Stimulated activated CD4-positive, alpha-beta T cell treated with anti-CD3 and anti-CD28 coated beads, Interleukin-15, amount 100 ng/mL, for 48 hours (primary cell): ENCODE measurements at regions not wholly inside any gene's neighbourhood (a gene's known extent, or its start where the extent isn't known, plus 50 kb on each side); places are given as distances from the start of the nearest gene placed in this dataset.

Experiments
- DNase-seq, 2 donors: peaks; one replicate each; pipeline ENCODE4 v3.0.0-alpha.2; 2020; ENCODE audit warnings: low read depth in 2 of 2

DNA sequence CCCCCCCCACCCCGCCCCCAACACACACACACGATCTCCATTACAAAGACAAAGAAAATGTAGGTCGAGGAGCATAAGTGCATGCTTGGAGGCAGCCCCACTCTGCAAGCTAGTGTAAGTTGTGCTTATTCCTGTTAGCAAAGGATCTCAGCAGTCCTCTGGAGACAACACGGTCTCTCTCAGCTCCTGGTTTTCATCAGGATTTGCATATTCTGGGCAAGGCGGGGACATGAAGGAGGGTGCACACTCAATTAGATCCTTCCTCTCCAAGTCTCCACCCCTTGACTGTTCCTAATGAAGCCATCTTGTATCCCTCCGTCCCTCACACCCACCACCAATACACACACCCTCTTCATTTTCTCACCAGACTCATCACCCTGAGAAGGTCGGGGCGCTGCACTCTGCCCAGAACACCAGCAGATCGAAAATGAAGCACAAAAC lies 63.8 kb downstream of the MRPL46 start:
- no peak for DNase-seq

DNA sequence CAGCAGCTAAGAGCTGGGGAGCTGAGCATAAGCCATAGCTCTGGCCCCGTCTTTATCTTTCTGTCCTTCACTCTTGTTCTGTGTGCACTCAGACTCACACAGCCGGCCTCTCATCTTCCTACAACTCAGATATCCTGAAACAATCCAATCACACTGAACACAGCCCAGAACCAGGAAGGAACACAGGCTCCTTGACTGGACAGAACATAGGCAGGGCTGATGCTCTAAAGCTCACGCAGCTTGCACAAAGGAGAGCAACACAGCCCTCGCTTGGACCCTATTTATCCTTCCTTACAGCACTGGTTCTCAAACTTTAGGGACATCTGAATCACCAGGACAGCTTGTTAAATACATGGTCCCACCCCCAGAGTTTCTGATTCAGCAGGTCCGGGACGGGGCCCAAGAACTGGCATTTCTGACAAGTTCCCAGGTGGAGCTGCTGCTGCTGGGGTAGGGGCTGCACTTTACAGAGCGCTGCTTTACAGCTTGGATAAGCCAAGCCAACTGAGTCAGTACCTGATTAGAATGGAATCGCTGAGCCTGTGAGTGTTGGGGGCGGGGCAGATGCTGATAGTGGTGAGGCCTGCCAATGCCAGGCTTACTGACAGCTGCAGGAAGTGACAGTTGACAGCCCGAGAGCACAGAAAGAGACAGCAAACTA lies 65.1 kb downstream of the MRPL46 start:
- DNase-seq, result peak in 1 of 2 donors; percentile 19

DNA sequence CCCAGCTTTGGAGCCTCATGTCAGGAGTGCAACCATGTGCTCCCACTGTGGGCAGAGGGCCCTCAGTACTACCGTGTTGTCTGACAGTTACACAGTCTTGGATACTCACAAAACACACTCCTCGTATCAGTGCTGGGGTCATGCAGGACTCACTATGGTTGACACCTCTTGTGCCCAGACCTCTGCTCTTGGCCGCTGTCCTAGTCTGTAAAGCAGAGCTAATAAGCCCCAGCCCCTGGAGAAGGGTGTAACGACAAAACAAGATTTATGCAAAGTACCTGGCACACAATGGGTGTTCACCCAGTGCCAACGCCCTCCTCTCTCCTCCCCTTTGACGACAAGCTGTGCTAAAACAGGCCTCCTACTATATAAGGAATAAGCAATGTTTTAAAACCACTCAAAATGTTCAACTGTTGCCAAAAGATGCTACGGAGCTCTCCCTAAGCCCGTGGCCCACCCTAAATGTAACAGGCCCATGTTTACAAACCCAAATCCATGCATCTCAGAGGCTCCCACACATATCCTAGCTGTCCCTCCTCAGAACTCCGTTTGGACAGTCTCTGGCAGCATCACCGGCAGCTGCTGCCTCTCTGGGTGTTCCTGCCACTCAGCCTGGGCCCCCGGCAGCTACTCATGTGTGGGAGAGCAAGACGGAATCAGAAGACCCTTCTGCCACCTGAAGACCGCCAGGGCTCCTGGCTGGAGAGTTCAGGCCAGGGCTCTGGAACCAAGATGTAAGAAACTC lies 65.8 kb downstream of the MRPL46 start:
- DNase-seq, result no peak

DNA sequence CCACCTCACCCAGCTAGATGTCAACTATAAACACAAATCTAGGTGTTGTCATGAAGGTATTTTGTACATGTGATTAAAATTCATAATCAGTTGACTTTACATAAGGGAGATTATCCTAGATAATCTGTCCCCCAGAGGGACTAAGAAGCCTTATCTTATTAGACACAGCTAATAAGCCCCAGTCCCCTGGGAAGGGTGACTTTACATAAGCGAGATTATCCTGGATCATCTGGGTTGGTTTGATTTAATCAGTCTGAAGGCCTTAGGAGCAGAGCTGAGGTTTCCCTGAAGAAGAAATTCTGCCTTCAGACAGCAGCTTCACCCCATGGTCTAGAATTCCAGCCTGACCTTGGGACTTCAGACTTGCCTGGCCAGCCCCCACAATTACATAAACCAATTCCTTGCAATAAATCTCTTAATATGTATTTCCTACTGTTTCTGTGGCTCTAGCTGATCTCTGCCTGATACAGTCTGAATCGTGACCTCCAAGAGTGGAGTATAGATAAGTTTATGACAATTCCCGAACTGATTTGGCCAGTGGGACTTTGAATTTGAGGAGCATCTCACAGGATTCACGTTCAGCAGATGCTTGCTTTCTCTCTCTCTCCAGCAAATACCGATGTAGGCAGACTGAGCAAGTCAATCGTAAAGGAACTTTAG lies 66.5 kb downstream of the MRPL46 start:
- DNase-seq, result no peak

DNA sequence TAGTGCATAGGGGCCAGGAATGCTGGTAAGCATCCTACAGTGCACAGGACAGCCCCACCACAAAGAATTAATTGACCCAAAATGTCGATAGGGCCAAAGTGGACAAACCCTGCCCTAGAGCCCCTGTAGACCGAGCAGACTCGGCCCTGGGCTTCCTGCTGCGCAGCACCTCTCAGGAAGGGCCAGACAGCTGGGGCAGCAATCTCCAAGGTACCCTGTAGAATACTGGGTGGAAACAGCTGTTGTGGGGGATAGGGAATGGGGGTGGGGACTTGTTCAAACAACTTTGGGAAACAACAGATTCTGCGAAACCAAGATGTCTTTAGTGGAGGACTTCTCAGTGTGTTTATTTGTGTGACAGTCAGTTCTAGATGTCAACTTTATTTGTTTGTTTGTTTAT lies 67.1 kb downstream of the MRPL46 start:
- no peak for DNase-seq

DNA sequence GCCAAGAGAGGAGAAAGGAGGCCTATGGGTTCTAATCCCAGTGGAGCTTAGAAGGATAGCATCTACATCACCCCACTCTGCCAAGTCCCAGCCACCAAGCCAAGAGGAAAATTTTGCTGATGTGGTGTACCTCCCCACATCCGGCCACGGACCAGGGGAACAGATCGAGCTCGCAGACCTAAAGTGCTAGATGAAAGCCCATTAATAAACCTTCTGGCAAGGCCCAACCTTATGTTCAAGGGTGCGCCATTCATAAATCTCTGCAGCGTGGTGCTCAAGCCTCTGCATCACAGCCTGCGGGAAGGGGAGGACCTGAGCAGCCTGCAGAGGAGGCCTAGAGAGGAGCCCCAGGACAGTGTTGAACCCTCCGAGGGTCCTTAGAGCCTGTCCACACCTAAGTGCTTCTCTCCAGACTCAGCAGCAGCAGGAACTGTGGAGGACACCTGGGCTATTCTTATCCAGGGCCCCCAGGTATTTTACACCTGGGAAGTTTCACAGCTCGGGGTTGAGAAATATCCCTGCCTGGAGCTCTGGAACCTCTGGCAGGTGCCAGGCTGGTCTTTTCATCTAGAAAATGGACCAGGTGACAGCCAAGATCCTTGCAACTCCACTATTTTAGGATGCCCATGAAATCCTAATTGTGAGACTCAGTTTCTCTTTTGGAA lies 68.0 kb downstream of the MRPL46 start:
- DNase-seq, result no peak

DNA sequence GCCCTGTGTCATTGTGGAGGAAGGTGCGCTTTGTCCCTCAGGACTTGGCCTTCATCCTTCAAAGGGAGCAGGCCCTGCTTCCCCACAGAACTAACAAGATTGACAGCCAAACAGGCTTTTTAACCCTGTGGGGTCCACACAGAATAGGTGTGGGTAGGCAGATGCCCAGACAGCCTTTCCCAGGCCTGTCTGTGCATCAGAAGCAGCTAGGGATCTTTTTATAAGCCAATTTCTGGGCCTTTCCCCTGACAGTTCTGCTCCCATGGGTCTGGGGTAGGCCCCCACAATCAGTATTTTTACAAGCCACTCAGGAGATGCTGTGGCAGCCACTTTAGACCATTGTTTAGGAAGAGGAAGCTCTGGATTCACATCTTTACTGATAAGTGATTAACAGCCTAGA lies 69.2 kb downstream of the MRPL46 start:
- no peak for DNase-seq

DNA sequence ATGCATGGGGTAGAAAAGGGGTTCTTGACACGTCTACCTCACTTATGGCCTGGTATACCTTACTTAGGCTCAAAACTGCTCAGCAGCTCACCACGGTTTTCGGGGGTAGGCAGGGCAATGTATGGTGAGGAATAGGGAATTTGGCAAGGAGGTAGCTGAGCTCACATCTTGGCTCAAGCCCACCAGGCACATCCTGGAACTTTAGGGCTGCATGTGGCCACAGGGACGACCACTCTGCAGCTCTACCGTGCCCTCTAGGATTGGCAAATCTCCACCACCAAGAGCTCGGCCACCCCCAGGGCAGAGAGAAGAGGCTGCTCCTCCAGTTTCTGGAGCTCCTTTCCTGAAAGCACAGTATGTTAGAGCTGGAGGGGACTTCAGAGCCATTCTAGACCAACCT lies 69.7 kb downstream of the MRPL46 start:
- no peak for DNase-seq

DNA sequence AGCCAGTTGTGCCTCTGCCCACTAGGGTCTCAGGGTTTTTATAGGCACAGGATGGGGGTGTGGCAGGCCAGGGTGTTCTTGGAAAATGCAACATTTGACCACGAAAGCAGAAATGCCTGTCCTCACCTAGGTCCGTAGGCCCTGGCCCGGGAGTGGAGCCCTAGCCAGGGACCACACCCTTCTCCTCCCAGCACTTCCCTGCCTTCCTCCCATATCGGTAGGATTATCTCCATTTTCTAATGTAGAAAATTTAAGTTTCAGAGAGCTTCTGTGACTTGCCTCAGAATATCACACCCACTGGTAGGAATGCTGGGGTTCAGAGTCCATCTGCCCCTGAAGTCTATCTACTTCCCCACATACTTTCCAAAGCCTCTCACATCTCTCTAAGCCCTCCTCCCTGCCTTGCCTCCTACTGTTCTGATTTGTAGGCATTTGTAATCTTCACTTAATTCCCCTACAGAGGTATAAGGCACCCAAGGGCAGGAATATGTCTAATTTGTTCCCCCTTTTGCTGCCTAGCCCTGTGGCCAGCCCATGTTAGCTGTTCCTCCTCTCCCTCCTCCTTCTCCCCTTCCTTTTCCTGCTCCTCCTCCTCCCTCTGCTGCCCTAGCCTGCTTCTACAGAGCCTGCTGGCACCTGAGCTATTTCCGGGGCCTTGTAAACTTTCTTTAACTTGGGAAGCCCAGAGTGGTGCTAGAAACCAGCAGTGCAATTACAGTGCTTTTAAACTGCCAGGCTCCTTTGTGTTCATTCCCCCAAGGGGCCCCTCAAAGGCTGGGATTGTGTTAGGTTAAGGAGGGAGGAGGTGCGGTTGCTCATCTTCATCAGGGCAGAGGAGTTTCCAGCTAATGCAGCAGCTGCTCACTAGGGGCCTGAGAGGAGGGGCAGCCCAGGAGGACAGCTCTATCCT lies 71.1 kb downstream of the MRPL46 start:
- no peak for DNase-seq

DNA sequence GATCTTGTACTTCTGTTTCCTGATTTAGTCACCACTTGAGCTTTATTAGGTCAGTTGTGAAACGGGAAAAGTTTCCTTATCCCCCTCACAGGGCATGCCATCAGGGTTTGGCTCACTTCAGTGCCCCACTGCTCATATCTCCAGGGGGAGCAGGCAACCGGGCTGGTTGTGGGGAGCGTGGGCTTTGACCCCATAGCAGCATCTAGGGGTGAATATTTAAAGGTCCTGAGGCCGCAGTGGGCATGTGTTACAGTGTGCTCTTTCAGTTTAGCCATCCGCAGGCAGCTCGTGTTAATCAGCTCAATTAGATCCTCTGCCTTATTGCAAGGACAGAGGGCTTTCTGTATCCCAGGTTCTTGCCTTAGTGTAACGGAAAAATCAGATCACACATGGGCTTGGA lies 71.9 kb downstream of the MRPL46 start:
- DNase-seq, result no peak

DNA sequence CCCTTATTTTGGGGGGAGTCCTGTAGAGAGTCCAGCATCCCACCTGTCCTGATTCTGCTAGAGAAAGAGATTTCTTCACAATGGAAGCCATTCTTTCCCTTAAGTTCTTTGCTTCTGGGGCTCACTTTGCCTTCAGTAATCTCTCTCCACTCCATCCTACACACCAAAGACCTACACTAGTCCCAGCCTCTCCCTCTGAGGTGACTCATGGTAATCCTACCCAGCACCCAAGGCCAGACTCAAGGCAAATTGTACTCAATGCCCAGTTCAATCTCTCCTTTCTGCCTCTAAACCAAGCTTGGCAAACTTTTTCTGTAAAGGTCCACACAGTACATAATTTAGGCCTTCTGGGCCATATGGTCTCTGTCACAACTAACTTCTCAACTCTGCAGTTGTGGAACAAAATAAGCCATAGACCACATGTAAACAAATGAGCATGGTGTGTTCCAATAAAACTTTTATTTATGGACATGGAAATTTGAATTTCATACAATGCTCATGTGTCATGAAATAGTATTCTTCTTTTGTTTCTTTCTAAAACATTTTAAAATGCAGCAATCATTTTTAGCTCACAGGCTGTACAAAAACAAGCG lies 72.5 kb downstream of the MRPL46 start:
- DNase-seq, result no peak

DNA sequence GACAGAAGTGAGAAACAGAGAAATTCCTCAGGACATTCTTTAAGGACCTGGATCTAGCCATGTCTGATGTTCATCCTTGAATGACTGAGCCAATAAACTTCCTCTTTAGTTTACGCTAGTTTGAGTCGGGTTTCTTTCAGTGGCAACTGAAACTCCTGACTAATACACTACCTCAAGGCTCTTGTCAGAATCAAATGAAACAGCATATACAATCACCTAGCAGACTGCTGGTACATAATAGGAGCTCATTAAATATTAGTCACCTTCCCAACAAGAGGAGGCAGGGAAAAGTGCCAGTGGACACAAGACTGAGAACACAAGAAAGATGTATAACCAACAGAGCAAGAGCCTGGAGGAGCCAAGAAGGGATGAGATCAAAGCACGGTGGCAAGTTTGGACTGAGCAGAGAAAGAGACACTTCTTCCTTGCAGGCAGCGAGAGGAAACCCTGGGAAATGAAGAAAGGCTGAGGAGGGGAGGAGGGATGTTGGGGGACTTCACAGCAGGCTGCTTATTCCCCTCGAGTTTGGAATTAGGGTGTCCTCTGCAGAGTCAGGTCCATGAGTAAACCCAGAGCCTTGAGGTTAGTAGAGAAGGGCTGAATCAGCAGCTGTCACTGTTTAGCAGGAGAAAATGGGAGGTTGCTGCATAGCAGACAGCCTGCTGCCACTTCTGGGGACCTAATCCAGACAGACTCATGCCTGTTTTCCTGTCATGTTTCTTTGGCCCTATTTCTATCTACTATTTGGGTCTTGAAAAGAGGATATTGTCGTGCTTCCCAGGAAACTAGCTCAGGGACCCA lies 73.3 kb downstream of the MRPL46 start:
- DNase-seq, result no peak

DNA sequence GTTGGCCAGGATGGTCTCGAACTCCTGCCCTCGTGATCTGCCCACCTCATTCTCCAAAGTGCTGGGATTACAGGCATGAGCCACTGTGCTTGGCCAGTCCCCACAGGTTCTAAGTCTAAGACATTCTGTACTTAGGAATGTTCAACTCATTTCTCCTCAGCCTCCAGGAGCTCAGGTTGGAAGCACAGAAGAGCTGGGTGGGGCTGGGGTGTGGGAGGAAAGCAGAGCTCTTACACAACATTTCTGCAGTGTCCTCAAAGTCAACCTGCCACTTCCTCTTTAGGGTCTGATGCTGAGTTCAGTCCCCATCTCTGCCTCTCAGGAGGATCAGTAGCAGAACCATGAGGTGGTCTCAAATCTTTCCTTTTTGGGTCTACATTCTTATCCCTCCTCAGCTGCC lies 75.5 kb downstream of the MRPL46 start:
- DNase-seq, result no peak

DNA sequence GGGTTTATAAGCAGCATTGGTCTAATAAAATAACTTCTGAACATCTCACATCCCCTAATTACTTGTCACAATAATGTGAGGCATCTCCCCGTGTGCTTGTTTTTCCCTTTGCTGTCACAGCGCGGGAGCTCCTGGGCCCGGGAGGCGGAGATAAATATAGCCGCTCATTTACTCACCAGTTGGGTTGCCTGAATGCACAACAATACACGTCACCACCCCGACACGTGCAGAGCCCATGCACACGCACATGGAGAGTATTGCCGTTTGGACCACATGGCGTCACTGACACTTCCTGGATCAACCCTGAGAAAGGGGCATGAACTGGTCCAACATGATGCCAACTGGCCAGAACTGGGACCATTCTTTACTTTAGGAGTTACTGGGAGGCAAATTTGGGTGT lies 76.2 kb downstream of the MRPL46 start:
- no peak for DNase-seq

DNA sequence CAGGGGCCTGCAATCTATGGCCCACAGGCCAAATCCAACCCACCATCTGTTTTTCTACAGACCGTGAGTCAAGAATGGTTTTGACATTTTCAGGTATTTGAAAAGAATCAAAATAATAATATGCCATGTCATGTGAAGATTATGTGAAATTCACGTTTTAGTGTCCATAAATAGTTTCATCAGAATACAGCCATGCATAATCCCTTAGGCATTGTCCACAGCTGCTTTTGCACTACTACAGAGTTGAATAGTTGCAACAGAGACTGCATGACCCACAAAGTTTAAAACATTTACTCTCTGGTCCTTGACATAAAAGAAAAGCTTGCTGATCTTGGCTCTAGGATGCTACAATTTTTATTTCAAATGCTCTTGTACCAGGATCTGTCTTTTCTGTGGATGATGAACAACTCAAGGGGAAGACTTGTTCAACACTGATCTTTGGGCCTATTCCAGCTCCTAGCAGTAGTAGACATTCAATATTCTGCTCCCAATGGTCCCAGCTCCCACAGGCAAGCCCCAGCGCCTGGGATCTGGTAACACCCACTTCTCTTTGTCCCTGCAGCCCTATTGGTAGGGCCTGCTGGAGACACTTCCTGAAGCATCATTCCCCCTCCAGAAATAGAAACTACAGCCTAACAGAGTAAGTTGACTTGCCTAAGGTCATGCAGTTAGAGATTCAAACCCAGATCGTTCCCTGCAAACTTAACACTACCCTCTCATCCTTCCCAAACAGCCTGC lies 76.9 kb downstream of the MRPL46 start:
- DNase-seq, result no peak

DNA sequence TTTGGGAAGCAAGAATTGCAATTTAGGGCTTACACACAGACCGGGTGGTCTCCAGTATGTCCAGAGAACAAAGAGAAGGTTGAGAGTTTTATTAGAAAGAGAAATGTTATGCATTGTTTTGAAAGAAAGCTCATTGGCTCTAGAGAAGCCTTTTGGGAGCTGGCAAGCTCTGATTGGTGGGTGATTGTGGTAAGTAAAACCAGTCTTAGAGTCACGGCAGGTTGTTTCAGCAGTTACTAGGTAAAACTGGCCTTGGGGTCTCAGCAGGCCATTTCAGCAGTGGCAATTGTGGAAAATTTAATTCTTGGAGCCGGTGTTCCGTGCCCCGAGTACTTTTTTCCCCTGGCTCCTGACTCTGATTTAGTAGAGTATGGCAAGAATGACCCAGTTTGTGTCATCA lies 78.1 kb downstream of the MRPL46 start:
- DNase-seq, result no peak

DNA sequence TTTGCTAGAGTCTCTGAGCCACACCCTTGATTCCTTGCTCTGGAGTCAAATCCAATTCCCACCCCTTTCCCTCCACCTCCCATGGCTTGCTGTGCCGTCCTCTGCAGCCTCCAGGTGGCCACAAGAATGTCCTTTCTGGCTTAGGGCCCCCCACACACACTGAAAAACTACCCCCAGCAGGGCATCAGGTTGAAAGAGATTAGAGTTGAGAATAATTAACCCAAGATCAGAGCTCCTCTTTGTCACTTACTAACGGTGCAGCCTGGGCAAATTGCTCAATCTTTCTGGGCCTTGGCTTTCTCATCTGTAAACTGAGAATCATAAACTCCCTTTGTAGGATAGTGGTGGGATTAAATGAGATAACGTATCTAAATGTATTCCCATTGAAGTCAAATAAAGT lies 78.5 kb downstream of the MRPL46 start:
- no peak for DNase-seq

DNA sequence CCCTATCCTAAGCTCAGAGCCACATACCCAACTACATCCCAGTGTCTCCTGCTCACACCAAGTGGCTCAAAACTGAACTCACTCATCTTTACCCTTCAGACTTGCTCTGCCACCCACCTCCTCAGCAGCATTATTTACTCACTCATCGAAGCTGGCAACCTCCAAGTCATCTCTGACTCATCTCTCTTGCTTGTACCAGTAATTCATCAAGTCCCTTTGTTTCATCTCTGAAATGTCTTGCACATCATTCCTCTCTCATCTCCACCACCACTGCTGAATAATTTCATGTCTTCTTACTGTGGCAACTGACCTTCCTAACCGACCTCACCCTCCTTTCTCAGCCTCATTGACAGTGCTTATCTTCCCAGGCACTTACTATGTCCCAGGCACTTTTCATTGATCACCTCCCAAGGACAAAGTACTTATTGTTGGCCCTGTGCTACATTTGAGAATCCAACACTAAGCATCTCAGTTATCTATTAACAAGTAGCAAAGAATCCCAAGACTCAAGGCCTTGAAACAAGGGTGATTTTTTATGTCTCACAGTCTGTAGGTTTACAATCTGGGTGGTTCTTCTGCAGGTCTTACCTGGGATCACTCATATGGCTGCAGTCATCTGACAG lies 82.0 kb downstream of the MRPL46 start:
- DNase-seq, result peak; percentile 10 to 31

DNA sequence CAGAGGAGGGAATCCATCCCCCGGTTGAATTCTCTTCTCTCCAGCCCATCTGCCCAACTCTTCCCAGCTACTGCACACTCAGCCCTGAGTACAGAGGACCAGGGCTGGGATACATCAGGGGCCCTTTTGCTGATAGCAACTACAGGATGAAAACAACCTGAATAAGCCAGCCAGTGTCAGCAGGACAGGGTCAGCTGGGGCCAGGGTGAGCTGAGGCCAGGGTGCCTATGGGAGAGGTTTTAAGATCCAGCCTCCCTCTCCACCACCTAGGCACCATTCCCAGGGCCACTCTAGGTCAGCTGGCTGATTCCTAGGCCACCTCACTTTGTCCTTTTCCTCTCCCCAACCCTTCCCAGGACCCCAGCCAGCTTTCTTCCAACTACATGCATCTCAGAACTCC lies 83.8 kb downstream of the MRPL46 start:
- DNase-seq, result no peak
